ENCODE measurements at regions not wholly inside any gene's neighbourhood (a gene's known extent, or its start where the extent isn't known, plus 50 kb on each side); places are given as distances from the start of the nearest gene placed in this dataset.
A peak's percentile ranks its signal among the peaks of the same experiment; 100 is the strongest.
"Not testable (repeated sequence)": the region's sequence is repeated elsewhere in the genome, so short reads cannot be mapped to it uniquely, and the experiment has no call there.

DNA sequence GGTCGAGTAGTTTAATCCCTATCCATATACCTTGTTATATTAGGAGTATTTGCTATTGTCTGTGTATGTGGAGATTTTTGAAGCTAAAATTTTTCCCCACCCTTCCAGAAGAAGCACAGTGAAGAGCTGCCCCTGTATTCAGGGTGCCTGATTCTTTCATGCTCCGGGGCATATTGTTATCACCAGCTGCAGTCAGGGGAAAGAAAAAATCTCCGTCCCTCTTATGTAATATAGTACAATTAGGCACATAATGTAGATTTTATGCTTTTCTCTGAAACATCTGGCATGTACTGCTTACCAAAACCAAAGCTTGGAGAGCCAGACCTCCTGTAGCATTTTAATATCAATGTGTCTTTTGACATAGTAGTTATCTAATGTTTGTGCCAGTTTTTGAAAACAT lies 214.9 kb upstream of the EDNRB start:
- no peak for DNase-seq

DNA sequence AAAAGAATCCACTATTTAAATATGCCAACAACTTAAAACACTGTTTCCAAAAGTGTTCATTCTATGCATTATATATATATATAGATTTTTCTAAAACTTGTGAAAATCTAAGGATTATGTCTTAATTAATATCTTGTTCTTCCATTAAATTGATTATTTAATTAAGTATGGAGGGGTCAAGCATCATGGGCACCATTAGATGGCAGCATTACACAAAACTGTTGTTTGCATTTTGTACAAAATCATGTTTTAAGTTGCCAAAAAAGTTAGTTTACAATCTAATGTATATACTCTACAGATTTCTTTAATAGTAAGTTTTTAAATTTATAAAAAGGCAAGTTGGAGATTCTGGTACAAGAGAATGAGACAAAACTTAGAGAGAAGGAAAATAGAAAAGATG lies 213.2 kb upstream of the EDNRB start:
- DNase-seq, result peak; percentile 9

DNA sequence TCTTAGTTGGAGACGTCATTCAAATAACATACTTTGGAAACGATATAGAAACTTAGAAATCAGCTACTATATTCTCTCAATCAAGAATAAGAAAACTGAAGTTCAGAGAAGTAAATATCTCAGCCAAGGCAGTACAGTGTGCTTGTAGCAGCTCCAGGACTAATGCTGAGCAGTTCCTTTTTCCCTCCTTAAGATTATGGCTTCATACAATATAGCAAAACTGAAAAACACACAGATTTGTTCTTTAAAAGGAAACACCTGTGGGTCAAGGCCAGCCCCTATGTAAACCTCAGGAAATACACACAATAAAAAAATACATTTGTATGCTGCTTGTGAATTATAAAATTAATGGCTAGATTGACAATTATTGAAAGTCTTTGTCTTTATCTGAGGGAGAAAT lies 212.7 kb upstream of the EDNRB start:
- DNase-seq, result no peak

DNA sequence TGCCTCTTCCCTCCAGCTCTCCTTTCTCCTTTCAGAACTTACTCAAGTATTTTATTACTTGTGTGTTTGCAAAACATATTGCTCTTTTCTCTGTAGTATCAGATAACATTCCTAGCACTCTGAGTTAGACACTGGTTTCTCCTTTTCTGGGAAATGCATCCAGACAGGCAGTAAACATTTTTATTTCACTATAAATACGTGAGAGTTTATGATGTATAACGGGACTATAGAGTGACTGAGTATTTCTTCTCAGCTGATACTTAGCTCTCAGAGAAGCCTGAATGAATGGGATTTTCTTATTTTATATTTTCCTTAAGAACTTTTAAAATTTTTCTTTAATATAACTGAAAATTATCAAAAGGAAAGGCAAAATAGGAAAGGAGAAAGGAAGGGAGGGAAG lies 211.2 kb upstream of the EDNRB start:
- DNase-seq, result no peak

DNA sequence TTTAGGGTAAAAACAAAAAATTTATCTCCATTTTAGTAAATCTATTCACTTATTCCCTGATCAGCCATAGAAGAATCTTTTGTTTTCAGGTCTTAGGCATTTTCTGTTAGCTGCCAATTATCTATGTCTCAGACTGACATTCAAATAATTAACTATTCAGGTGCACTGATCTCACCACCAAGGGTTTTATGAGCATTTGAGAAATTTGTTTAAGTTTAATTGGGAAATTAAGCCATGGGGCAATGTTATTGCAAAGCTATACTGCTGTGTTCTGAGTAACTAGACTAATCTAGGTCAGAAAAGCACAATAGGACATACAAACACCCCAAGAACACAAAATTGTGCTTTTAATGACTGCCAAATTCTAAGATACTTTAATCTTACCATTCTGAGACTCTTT lies 210.7 kb upstream of the EDNRB start:
- no peak for DNase-seq

- peak; percentile 69 for DNase-seq
These were observed 203.1 kb upstream of the EDNRB start for GRCh38 chr13:78121459-78122348.

- no peak for DNase-seq
These were observed 202.4 kb upstream of the EDNRB start for GRCh38 chr13:78121001-78121400.

- DNase-seq, result not testable (repeated sequence)
These were observed 201.5 kb upstream of the EDNRB start for GRCh38 chr13:78120144-78120543.

- DNase-seq, result not testable (repeated sequence)
These were observed 198.4 kb upstream of the EDNRB start for GRCh38 chr13:78117070-78117469.

DNA sequence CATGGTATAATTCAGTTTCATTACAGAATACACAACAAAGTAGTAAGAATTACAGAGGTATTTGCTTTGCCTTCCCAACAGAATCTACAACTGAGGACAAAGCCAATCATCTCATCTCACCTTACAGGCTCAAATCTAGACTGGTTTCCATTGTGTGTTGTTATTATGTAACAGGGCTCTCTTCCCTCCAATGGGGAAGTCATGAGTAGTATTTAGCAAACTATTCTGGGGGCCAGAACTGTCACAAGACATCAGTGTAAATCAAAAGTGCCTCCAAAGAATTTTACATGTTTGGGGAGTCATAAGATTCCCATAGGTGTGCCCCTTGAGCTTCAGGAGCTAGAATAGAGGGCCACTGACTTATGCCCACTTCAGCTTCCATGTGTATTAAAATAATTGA lies 187.0 kb upstream of the EDNRB start:
- DNase-seq, result no peak

DNA sequence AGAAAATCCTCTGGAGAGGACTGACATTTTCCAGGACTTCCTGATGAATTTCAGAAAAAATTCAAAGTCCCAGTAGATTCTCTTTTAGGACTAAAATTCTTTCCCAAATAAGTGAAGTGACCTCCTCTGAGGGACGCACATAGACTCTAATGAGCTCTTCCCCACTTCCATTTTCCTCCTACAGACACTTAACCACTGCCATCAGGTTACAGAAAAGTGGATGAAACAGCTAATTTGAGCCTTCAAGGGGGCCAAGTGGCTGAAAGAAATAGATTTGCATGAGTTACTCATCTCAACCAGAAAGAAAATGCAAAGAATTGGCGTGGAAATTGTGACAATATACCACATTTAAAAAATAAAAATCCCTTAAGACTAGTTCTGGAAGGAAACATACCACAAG lies 185.3 kb upstream of the EDNRB start:
- DNase-seq, result no peak

DNA sequence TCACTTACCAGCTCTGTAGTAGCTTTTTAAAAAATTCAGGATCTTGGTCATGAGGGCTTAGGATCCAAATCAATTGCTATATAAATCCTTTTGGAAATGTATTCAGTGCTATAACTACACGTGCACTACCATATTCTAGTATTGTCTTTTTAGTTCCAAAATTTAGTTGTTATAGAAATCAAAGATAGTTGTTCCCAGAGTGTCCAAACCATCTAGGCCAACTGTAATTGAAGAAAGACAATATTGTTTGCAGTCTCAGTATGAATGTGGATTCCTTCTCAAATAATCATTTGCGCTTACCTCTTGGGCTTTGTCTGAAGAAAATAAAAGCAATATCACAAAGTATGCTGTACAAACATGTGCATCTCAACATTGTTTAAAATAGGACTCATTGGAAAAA lies 184.1 kb upstream of the EDNRB start:
- DNase-seq, result no peak

- no peak for DNase-seq
These were observed 183.6 kb upstream of the EDNRB start for GRCh38 chr13:78102121-78102677.

DNA sequence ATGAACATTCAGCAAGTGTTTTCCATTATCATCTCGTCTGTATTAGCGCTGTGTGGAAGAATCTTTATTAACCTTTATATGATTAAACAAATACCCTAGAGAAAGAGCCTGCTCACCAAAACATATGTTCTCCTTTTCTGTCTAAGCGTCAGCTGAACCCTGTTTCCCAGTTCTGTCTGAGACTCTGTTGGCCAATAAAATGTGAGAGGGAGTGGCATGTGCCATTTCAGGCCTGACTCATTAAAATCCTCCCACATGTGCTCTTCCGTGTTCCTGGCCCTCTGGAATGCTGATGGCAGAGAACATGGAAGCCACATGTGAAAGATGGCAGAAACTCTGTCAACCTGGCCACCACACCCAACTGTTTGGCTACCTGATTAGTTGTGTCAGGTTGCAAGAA lies 181.9 kb upstream of the EDNRB start:
- no peak for DNase-seq

- no peak for DNase-seq
These were observed 179.6 kb upstream of the EDNRB start for GRCh38 chr13:78098249-78098648.

GRCh38 chr13:78096221-78096620 lies 177.6 kb upstream of the EDNRB start:
- no peak for DNase-seq

GRCh38 chr13:78087966-78088678 lies 169.5 kb upstream of the EDNRB start:
- no peak for DNase-seq

- no peak for DNase-seq
These were observed 167.0 kb upstream of the EDNRB start for GRCh38 chr13:78085434-78086225.

DNA sequence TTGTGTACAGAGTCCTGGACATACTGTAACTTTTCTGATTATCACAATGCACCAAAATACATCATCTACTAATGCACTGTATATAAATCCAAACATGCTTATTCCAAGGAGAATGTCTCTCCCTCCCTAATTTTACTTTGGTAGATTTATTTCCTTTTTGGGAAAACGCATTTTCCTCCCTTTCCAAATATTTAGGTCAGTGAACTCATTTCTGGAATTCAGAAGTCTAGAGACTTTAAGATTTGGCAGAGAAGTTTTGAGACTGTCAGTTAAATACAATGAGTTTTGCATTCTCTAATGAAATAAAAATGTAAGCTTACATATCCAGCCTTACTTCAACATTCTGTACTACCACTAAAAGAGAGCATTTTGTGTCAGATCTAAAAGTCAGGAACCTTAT lies 165.8 kb upstream of the EDNRB start:
- DNase-seq, result no peak

DNA sequence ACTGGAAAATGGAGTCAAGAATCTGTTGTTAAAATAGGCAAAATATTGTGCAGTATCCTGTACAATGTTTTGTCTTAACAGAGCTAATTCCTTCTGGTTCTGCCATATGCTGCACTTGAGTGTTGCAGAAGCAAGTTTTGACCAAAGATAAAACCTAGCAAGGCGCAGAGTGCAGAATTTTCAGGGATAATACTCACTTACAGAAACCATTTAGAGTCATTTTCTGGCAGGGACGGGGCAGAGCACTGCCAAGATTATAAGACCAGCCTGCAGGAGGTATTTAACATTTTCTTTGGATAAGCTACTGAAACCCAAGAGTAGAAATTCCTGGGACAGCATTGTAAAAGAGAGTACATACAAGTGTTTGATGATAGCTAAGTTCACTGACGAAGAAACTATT lies 159.5 kb upstream of the EDNRB start:
- no peak for DNase-seq

GRCh38 chr13:78067290-78067689 lies 148.7 kb upstream of the EDNRB start:
- no peak for DNase-seq

- DNase-seq, result no peak
These were observed 146.5 kb upstream of the EDNRB start for GRCh38 chr13:78065141-78065540.

DNA sequence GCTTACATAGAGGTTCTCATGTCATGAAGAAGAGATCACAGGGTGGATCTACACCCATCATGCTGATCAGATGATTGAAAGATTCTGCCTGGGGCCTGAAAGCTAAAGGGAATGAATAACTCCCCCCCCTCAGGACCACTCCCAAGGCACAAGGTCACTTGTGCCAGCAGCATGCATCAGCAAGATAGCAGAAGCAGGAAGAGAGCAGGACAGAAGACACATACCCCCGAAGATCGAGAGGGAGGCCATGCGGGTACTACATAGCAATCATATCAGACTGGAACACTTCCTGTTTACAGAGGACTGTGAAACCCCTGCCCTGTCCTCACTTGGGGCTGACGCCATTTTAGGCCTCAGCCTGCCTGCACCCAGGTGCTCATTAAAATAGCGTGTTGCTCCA lies 143.2 kb upstream of the EDNRB start:
- DNase-seq, result no peak
